Stomach (tissue), 8 donors: ENCODE measurements at regions not wholly inside any gene's neighbourhood (a gene's known extent, or its start where the extent isn't known, plus 50 kb on each side); places are given as distances from the start of the nearest gene placed in this dataset.

Source experiments
- DNase-seq, 2 donors: peaks; one replicate each; pipeline versions ENCODE4 v3.0.0 to v3.0.0-alpha.2; 2013 to 2019
- H3K27ac ChIP-seq, 5 donors: fragments of 200-600 bp in 4 of 5; sonication (generic) in 4 of 5; one replicate each; pipeline ENCODE4 v1.5.1; 2013 to 2019; ENCODE audit warnings: mild to moderate bottlenecking in 1 of 5, moderate library complexity in 1 of 5
- H3K27me3 ChIP-seq, 3 donors: fragments of 200-600 bp; sonication (generic); one replicate each; pipeline ENCODE4 v1.5.1; 2017 to 2019; ENCODE audit warnings: mixed run types in 1 of 3
- H3K36me3 ChIP-seq, 4 donors: fragments of 200-600 bp; sonication (generic); 1 replicate in 3 of 4; 2 replicates in 1 of 4; pipeline ENCODE4 v1.5.1; 2016 to 2019
- H3K4me1 ChIP-seq, 4 donors: fragments of 200-600 bp; sonication (generic); one replicate each; pipeline ENCODE4 v1.5.1; 2016 to 2019
- H3K4me3 ChIP-seq, 4 donors: fragments of 200-600 bp; sonication (generic) in 3 of 4; one replicate each; pipeline ENCODE4 v1.5.1; 2016 to 2019; ENCODE audit warnings: mild to moderate bottlenecking in 1 of 4
- H3K9me3 ChIP-seq, 4 donors: fragments of 200-600 bp; sonication (generic); one replicate each; pipeline ENCODE4 v1.5.1; 2016 to 2019
- CTCF ChIP-seq, 7 experiments: fragments of 450-650 bp in 4 of 7; fragments of 200-600 bp in 3 of 7; sonication (generic) in 3 of 7; IDR thresholded peaks; one replicate each; pipeline ENCODE4 v1.5.1; 2016 to 2019; ENCODE audit warnings: antibody characterized with exemption in 7 of 7, control low read depth in 2 of 7, mild to moderate bottlenecking in 1 of 7
- EP300 ChIP-seq: sonication (generic); formaldehyde crosslinking; IDR thresholded peaks from one replicate; pipeline ENCODE4 v1.6.1; 2017; ENCODE audit warnings: antibody characterized with exemption
- POLR2A ChIP-seq, 4 donors: fragments of 450-650 bp; IDR thresholded peaks; one replicate each; pipeline ENCODE4 v1.6.1; 2016; ENCODE audit warnings: antibody characterized with exemption in 4 of 4, control low read depth in 2 of 4, mild to moderate bottlenecking in 1 of 4, moderate library complexity in 1 of 4
- POLR2AphosphoS5 ChIP-seq, 3 donors: sonication (generic); formaldehyde crosslinking; IDR thresholded peaks; one replicate each; pipeline ENCODE4 v1.6.1; 2016; ENCODE audit warnings: antibody characterized with exemption in 3 of 3
- WGBS, 5 donors: extraction: QIAGEN DNeasy Blood & Tissue Kit in 3 of 5; methylation state at CpG; one replicate each; pipeline versions ENCODE4 v1.1.5 to v1.1.7; 2013 to 2018; 5-methylcytosine and 5-hydroxymethylcytosine counted together
- intact Hi-C: fragments of 100-400 bp; cut with DNase I; formaldehyde crosslinking; loops from one replicate; pipeline ENCODE4 v1.15.1; 2023; ENCODE audit warnings: low total_unique reads
- donor health status: healthy with polysubstance abuse.
- donor health status: Bipolar disorder and iron deficiency.
- donor health status: healthy.

DNA sequence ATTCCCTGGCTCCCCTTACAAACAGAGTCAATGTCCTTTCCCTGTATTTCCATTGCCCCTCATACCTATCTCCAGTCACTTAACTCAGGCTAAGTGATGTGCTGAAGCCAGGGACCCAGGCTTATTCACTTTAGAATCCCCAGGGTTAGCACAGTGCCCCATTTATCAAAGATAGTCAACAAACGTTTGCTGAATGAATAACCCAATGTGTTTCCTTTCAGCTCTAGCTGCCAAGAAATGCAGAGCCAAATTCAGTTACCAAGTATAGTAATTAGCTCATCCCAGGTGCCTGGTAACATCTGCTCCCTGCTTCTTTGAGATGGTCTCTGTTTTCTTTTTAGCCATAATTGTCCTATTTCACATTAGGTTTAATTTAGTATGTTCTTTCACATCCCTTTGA is 189.5 kb downstream of the PHLDA1 start:
- 8 to 20% (median 11%) methylated on average over 1 of the region's 1 CpG for WGBS, 5 donors
- Histone ChIP-seq H3K4me3 (no peak overlapping the region), H3K9me3 (peaks cover 0 to 3% (median 0%) of the 10 kb centered on the region in 4 donors), H3K27ac (no peak overlapping the region), H3K27me3 (no peaks in the 10 kb centered on the region), H3K36me3 (no peaks in the 10 kb centered on the region), H3K4me1 (peaks cover 0 to 2% (median 0%) of the 10 kb centered on the region in 4 donors)
- TF ChIP-seq POLR2AphosphoS5 (IDR thresholded peaks at IDR 0.05) (no peak), POLR2A (IDR thresholded peaks at IDR 0.05) (no peak), EP300 (no peak), CTCF (IDR thresholded peaks at IDR 0.05) (no peak)
- intact Hi-C loops = no loop called here
- peak in 1 of 2 donors; percentile 49 for DNase-seq

DNA sequence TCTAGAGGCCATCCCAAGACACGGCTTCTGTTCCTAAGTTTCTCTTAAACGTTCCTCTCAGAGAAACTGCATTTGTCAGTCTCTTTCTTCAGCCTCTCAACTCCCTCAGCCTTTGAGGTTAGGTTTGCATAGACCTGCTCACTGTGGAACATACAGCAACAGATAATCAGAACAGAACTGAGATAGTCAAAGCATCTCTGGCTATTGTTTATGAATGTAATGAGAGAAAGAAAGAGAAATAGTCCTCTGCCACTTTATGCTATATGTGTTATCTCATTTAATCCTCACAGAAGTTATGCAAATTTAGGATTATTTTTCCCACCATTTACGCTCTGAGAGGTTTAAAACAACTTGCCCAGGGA is 190.6 kb downstream of the PHLDA1 start:
- Histone ChIP-seq H3K36me3 (no peaks in the 10 kb centered on the region), H3K27me3 (no peaks in the 10 kb centered on the region), H3K27ac (no peak overlapping the region), H3K9me3 (no peaks in the 10 kb centered on the region), H3K4me3 (no peak overlapping the region), H3K4me1 (peaks cover 0 to 13% (median 2%) of the 10 kb centered on the region in 4 donors)
- intact Hi-C loops = no loop called here
- 88 to 98% (median 90%) methylated on average over 3 of the region's 3 CpGs for WGBS, 5 donors
- no peak for DNase-seq
- TF ChIP-seq EP300 (no peak), POLR2A (IDR thresholded peaks at IDR 0.05) (no peak), CTCF (IDR thresholded peaks at IDR 0.05) (no peak), POLR2AphosphoS5 (IDR thresholded peaks at IDR 0.05) (no peak)

DNA sequence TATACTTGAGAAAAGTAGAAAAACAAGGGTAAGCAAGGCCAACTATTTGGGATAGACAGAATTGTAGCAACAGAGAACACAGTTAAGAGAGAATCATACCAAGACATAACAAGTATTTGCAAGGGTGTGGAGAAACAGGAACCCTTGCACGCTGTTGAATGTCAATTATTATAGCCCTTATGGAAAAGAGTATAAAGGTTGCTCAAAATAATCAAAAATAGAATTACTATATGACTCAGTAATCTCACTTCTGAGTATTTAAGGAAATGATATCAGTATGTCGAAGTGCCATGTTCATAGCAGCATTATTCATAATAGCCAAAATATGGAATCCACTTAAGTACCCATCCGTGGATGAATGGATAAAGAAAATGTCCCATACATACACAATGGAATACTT is 193.3 kb downstream of the PHLDA1 start:
- peaks cover 0 to 13% (median 3%) of the 10 kb centered on the region in 4 donors for H3K4me1 ChIP-seq
- H3K36me3 ChIP-seq = no peaks in the 10 kb centered on the region
- TF ChIP-seq EP300 = no peak
- no peak for TF ChIP-seq POLR2AphosphoS5 (IDR thresholded peaks at IDR 0.05)
- no peak for TF ChIP-seq POLR2A (IDR thresholded peaks at IDR 0.05)
- no peak for TF ChIP-seq CTCF (IDR thresholded peaks at IDR 0.05)
- no peak overlapping the region for H3K27ac ChIP-seq
- WGBS, 5 donors = 70 to 91% (median 75%) methylated on average over 3 of the region's 3 CpGs
- H3K4me3 ChIP-seq = no peak overlapping the region
- H3K9me3 ChIP-seq = no peaks in the 10 kb centered on the region
- DNase-seq = no peak
- no peaks in the 10 kb centered on the region for H3K27me3 ChIP-seq
- intact Hi-C loops = no loop called here

DNA sequence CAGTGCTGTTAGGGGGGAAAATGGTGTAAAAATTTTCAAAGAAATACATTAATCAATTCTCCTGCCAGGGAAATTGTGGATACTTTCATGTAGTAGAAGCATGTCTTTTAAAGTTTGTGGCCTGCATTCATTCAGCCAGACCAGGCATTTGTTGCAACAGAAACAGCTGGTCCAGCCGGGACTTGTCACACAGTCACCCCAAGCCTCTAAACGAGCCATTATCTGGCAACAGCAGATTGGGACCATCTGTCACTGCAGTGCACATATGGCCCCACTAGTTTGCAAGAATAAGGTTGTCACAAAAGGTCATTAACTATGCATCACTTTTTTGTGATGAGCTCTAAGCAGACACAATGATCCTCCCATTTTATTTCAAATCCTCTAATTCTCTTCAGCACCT is 193.9 kb downstream of the PHLDA1 start:
- no peak for TF ChIP-seq EP300
- no peak for TF ChIP-seq POLR2A (IDR thresholded peaks at IDR 0.05)
- Histone ChIP-seq H3K36me3 (no peaks in the 10 kb centered on the region), H3K4me1 (peaks cover 0 to 13% (median 3%) of the 10 kb centered on the region in 4 donors), H3K9me3 (no peaks in the 10 kb centered on the region), H3K27me3 (no peaks in the 10 kb centered on the region), H3K27ac (no peak overlapping the region), H3K4me3 (no peak overlapping the region)
- intact Hi-C loops = no loop called here
- DNase-seq = peak in 1 of 2 donors; percentile 74
- WGBS, 5 donors = 60 to 67% (median 64%) methylated on average over 2 of the region's 2 CpGs

GRCh38 chr12:75836533-75836932 is 195.0 kb downstream of the PHLDA1 start:
- H3K4me3 ChIP-seq = no peak overlapping the region
- peak in 1 of 2 donors; percentile 44 for DNase-seq
- no peaks in the 10 kb centered on the region for H3K36me3 ChIP-seq
- H3K4me1 ChIP-seq = peaks cover 0 to 13% (median 4%) of the 10 kb centered on the region in 4 donors
- H3K27ac ChIP-seq = peak overlapping the region in 1 of 5 donors; percentile 28
- intact Hi-C loops = no loop called here
- no peaks in the 10 kb centered on the region for H3K27me3 ChIP-seq
- H3K9me3 ChIP-seq = no peaks in the 10 kb centered on the region
- TF ChIP-seq EP300 = no peak
- no peak for TF ChIP-seq POLR2AphosphoS5 (IDR thresholded peaks at IDR 0.05)
- no peak for TF ChIP-seq CTCF (IDR thresholded peaks at IDR 0.05)
- TF ChIP-seq POLR2A (IDR thresholded peaks at IDR 0.05) = no peak
